OCI-LY3 (cell line): ENCODE measurements at regions not wholly inside any gene's neighbourhood (a gene's known extent, or its start where the extent isn't known, plus 50 kb on each side); places are given as distances from the start of the nearest gene placed in this dataset.

ENCODE experiments used
- EZH2phosphoT487 ChIP-seq: fragments of 200-600 bp; shearing (Covaris generic); IDR thresholded peaks from 2 replicates; pipeline ENCODE4 v1.6.1; 2018; ENCODE audit warnings: antibody characterized with exemption, mixed run types, low read depth
- TF ChIP-seq, protein P1 (sequence below): fragments of 200-600, 300-600 bp; sonication (generic); IDR thresholded peaks from 2 replicates; pipeline ENCODE4 v1.5.1; 2014; ENCODE audit warnings: antibody characterized with exemption, low read length, low read depth

DNA sequence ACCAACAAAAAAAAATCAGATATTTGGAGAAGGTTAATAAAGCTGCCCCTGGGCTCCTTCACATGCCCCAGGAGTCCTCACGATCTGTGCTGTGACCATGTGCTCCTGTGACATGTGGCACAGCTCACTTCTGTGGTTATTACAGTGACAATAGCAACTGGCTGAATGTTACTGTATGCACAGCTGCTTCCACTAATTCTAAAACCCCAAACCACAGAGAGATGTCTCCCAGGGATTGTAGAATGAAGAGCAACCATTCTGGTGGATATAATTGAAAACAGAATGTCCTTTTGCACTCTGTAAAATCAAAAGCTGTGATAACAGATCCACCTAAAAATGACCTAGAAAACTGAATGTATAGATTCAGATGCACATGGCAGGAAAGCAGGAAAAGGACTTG is 489.2 kb upstream of the CNTN4 start:
- TF ChIP-seq, protein P1, sequence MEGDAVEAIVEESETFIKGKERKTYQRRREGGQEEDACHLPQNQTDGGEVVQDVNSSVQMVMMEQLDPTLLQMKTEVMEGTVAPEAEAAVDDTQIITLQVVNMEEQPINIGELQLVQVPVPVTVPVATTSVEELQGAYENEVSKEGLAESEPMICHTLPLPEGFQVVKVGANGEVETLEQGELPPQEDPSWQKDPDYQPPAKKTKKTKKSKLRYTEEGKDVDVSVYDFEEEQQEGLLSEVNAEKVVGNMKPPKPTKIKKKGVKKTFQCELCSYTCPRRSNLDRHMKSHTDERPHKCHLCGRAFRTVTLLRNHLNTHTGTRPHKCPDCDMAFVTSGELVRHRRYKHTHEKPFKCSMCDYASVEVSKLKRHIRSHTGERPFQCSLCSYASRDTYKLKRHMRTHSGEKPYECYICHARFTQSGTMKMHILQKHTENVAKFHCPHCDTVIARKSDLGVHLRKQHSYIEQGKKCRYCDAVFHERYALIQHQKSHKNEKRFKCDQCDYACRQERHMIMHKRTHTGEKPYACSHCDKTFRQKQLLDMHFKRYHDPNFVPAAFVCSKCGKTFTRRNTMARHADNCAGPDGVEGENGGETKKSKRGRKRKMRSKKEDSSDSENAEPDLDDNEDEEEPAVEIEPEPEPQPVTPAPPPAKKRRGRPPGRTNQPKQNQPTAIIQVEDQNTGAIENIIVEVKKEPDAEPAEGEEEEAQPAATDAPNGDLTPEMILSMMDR = no peak
- no peak for TF ChIP-seq EZH2phosphoT487
